ENCODE measurements at regions not wholly inside any gene's neighbourhood (a gene's known extent, or its start where the extent isn't known, plus 50 kb on each side); places are given as distances from the start of the nearest gene placed in this dataset.

- TF ChIP-seq CTCF (IDR thresholded peaks at IDR 0.05 in 8 of 11, conservative IDR thresholded peaks at IDR 0.05 in 3 of 11) (no peak), POLR2A (IDR thresholded peaks at IDR 0.05) (no peak)
Observed at GRCh38 chr12:68465227-68465626, 133.1 kb upstream of the MDM1 start.
